ENCODE measurements at regions not wholly inside any gene's neighbourhood (a gene's known extent, or its start where the extent isn't known, plus 50 kb on each side); places are given as distances from the start of the nearest gene placed in this dataset.

DNA sequence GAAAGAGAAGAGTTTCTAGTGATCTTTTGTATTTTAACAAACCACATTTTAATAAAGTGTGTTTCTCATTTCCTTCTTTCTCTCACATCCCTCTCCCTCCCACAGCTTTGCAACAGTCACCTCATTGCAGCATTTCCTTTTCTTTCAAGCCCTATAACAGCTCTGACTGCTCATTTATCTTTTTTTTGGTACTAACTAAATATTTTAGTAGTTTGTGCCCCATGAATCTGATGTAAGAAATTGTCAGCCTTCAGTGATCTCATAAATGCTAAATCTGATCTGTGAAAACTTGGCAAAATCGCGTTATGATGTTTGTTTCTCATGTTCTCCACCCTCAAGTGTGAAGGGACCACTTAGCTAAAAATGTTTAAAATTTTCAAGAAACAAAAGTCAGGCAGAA, 258.5 kb upstream of the SLIT2 start:
- Histone ChIP-seq H3K4me3 (ENCODE audit: low read length in 2 of 2) (no peak overlapping the region), H3K36me3 (ENCODE audit: control insufficient read depth in 2 of 2, insufficient read depth in 2 of 2, low read length in 2 of 2) (no peaks in the 10 kb centered on the region), H3K4me1 (ENCODE audit: control insufficient read depth, insufficient read depth, low read length) (no peaks in the 10 kb centered on the region), H3K9me3 (ENCODE audit: control insufficient read depth in 2 of 2, low read length in 2 of 2) (no peaks in the 10 kb centered on the region), H3K9ac (ENCODE audit: low read length in 2 of 2) (no peak overlapping the region), H3K27me3 (ENCODE audit: control insufficient read depth in 1 of 2, insufficient read depth in 2 of 2, low read length in 2 of 2) (no peaks in the 10 kb centered on the region), H3K27ac (ENCODE audit: low read length) (no peak overlapping the region)

DNA sequence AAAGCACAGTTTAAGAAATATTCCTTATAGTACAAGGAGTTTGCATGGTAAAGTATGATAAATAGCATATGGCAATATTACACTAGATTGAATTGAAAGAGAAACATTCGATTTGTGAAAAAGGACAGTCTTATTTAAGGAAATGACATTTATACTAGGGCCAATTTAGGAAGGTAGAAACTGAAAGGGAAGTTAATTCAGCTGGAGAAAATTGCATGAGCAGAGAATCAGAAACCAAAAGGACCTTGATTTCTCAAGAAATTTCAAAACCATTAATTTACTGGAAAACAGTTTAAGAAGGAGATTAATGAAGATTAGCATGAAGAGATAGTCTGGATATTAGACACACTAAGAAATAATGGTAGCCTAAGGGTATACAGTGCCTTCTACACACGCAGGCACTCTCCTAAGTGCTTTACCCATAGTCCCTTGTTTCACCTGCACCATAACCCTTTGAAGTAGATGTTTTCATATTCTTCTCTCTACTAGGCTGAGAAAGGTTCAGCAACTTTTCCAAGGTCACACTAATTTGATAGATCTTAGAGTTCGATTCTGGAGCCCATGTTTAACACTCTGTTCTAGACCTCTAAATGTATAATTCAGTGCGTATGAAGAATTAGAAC, 259.1 kb upstream of the SLIT2 start:
- no peaks in the 10 kb centered on the region for H3K9me3 ChIP-seq (ENCODE audit: control insufficient read depth in 2 of 2, low read length in 2 of 2)
- H3K27me3 ChIP-seq (ENCODE audit: control insufficient read depth in 1 of 2, insufficient read depth in 2 of 2, low read length in 2 of 2): no peaks in the 10 kb centered on the region
- H3K9ac ChIP-seq (ENCODE audit: low read length in 2 of 2): no peak overlapping the region
- H3K36me3 ChIP-seq (ENCODE audit: control insufficient read depth in 2 of 2, insufficient read depth in 2 of 2, low read length in 2 of 2): no peaks in the 10 kb centered on the region
- H3K4me1 ChIP-seq (ENCODE audit: control insufficient read depth, insufficient read depth, low read length): no peaks in the 10 kb centered on the region
- H3K4me3 ChIP-seq (ENCODE audit: low read length in 2 of 2): no peak overlapping the region
- no peak overlapping the region for H3K27ac ChIP-seq (ENCODE audit: low read length)

GRCh38 chr4:19987746-19988145, 264.0 kb upstream of the SLIT2 start:
- Histone ChIP-seq H3K36me3 (ENCODE audit: control insufficient read depth in 2 of 2, insufficient read depth in 2 of 2, low read length in 2 of 2) (no peaks in the 10 kb centered on the region), H3K27ac (ENCODE audit: low read length) (no peak overlapping the region), H3K4me1 (ENCODE audit: control insufficient read depth, insufficient read depth, low read length) (no peaks in the 10 kb centered on the region), H3K9ac (ENCODE audit: low read length in 2 of 2) (no peak overlapping the region), H3K9me3 (ENCODE audit: control insufficient read depth in 2 of 2, low read length in 2 of 2) (no peaks in the 10 kb centered on the region), H3K27me3 (ENCODE audit: control insufficient read depth in 1 of 2, insufficient read depth in 2 of 2, low read length in 2 of 2) (no peaks in the 10 kb centered on the region), H3K4me3 (ENCODE audit: low read length in 2 of 2) (no peak overlapping the region)

DNA sequence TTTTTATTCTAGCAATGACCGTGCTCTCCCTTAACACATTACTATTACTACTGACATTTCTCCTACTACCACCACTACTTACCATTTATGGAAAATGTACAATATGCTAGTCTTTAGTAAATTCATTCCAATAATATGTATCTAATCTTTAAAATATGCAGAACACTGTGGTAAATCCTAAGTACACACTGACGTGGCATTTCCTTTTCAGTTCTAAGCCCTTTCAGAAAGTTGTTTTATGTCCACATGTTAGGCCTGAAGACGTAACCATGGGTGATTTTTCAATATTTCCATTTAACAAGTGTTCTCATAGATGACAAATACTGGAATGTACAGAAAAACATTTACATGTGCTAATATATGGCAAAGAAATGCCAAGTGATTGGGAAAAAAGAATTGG, 268.6 kb upstream of the SLIT2 start:
- Histone ChIP-seq H3K9me3 (ENCODE audit: control insufficient read depth in 2 of 2, low read length in 2 of 2) (peaks cover 2 to 9% of the 10 kb centered on the region in 2 donors), H3K27me3 (ENCODE audit: control insufficient read depth in 1 of 2, insufficient read depth in 2 of 2, low read length in 2 of 2) (no peaks in the 10 kb centered on the region), H3K4me3 (ENCODE audit: low read length in 2 of 2) (no peak overlapping the region), H3K36me3 (ENCODE audit: control insufficient read depth in 2 of 2, insufficient read depth in 2 of 2, low read length in 2 of 2) (no peaks in the 10 kb centered on the region), H3K4me1 (ENCODE audit: control insufficient read depth, insufficient read depth, low read length) (no peaks in the 10 kb centered on the region), H3K27ac (ENCODE audit: low read length) (no peak overlapping the region), H3K9ac (ENCODE audit: low read length in 2 of 2) (no peak overlapping the region)

DNA sequence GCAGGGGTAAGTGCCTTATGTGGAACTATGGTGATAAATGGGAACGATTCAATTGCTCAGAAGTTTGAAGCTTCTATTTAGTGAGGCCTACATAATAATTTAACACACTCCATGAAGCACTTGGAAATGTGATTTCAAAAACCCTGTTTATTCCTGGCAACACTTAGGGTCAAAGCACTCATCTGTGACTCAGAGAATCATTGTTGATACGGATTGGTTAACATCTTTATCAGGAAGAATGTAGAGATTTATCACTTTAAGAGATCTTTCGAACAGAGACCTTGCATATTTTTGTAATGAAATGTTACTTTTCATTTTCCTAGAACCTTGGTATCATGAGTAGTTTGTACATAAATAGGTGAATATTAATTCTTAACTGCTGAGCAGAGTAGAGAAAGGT, 269.1 kb upstream of the SLIT2 start:
- no peaks in the 10 kb centered on the region for H3K4me1 ChIP-seq (ENCODE audit: control insufficient read depth, insufficient read depth, low read length)
- H3K9me3 ChIP-seq (ENCODE audit: control insufficient read depth in 2 of 2, low read length in 2 of 2): peaks cover 5 to 11% of the 10 kb centered on the region in 2 donors
- no peak overlapping the region for H3K27ac ChIP-seq (ENCODE audit: low read length)
- no peak overlapping the region for H3K9ac ChIP-seq (ENCODE audit: low read length in 2 of 2)
- no peaks in the 10 kb centered on the region for H3K36me3 ChIP-seq (ENCODE audit: control insufficient read depth in 2 of 2, insufficient read depth in 2 of 2, low read length in 2 of 2)
- no peaks in the 10 kb centered on the region for H3K27me3 ChIP-seq (ENCODE audit: control insufficient read depth in 1 of 2, insufficient read depth in 2 of 2, low read length in 2 of 2)
- H3K4me3 ChIP-seq (ENCODE audit: low read length in 2 of 2): no peak overlapping the region

GRCh38 chr4:19971829-19972228, 279.9 kb upstream of the SLIT2 start:
- Histone ChIP-seq H3K36me3 (ENCODE audit: control insufficient read depth in 2 of 2, insufficient read depth in 2 of 2, low read length in 2 of 2) (no peaks in the 10 kb centered on the region), H3K27me3 (ENCODE audit: control insufficient read depth in 1 of 2, insufficient read depth in 2 of 2, low read length in 2 of 2) (no peaks in the 10 kb centered on the region), H3K9me3 (ENCODE audit: control insufficient read depth in 2 of 2, low read length in 2 of 2) (no peaks in the 10 kb centered on the region), H3K27ac (ENCODE audit: low read length) (no peak overlapping the region), H3K4me1 (ENCODE audit: control insufficient read depth, insufficient read depth, low read length) (no peaks in the 10 kb centered on the region), H3K9ac (ENCODE audit: low read length in 2 of 2) (no peak overlapping the region), H3K4me3 (ENCODE audit: low read length in 2 of 2) (no peak overlapping the region)

GRCh38 chr4:19969492-19969891, 282.2 kb upstream of the SLIT2 start:
- H3K4me3 ChIP-seq (ENCODE audit: low read length in 2 of 2): no peak overlapping the region
- H3K4me1 ChIP-seq (ENCODE audit: control insufficient read depth, insufficient read depth, low read length): no peaks in the 10 kb centered on the region
- H3K27me3 ChIP-seq (ENCODE audit: control insufficient read depth in 1 of 2, insufficient read depth in 2 of 2, low read length in 2 of 2): no peaks in the 10 kb centered on the region

DNA sequence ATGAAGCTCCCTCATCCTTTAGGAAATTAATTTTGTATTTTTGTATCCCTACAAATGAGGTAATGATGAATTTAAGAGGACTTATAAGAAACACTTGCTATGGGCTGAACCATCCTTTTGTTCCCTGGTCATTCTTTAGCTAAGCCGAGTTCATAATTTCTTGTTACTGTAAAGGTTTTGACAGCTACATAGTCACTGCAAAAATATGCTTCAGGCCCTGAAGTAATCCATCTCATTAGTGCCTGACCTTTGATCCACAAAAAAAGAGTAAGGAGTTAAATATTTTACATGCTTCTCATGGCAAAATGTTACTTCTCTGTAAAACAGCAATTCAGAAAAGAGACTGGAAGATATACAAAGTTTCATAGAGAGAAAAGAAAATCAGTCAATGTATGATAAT, 290.6 kb upstream of the SLIT2 start:
- Histone ChIP-seq H3K4me1 (ENCODE audit: control insufficient read depth, insufficient read depth, low read length) (no peaks in the 10 kb centered on the region), H3K36me3 (ENCODE audit: control insufficient read depth in 2 of 2, insufficient read depth in 2 of 2, low read length in 2 of 2) (no peaks in the 10 kb centered on the region), H3K27me3 (ENCODE audit: control insufficient read depth in 1 of 2, insufficient read depth in 2 of 2, low read length in 2 of 2) (no peaks in the 10 kb centered on the region), H3K9ac (ENCODE audit: low read length in 2 of 2) (no peak overlapping the region), H3K27ac (ENCODE audit: low read length) (no peak overlapping the region), H3K4me3 (ENCODE audit: low read length in 2 of 2) (no peak overlapping the region), H3K9me3 (ENCODE audit: control insufficient read depth in 2 of 2, low read length in 2 of 2) (peaks cover 0 to under 1% of the 10 kb centered on the region in 2 donors)

More at GRCh38 chr4:19969492-19969891, 282.2 kb upstream of the SLIT2 start:
- H3K9ac ChIP-seq (ENCODE audit: low read length in 2 of 2): no peak overlapping the region
- H3K9me3 ChIP-seq (ENCODE audit: control insufficient read depth in 2 of 2, low read length in 2 of 2): peaks cover 0 to 2% of the 10 kb centered on the region in 2 donors
- H3K36me3 ChIP-seq (ENCODE audit: control insufficient read depth in 2 of 2, insufficient read depth in 2 of 2, low read length in 2 of 2): no peaks in the 10 kb centered on the region
- no peak overlapping the region for H3K27ac ChIP-seq (ENCODE audit: low read length)

DNA sequence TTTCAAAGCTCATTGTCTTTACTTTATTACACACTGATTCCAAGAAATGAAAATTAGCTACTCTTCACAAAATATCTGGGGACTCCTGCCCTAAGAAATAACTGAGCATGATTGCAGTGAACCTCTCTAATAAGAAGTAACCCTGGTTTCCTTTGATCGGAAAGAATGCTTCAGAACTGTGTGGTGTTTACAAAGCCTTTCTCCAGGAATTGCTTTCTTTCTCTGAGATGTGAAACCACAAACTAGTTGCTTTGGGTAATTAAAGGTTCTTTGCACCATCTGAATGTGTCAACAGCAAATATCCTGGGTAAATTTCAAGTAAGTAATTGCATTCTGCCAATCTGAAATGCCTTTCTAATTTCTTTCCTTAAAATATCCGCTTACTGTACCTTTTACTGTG, 292.9 kb upstream of the SLIT2 start:
- H3K9ac ChIP-seq (ENCODE audit: low read length in 2 of 2): no peak overlapping the region
- no peaks in the 10 kb centered on the region for H3K27me3 ChIP-seq (ENCODE audit: control insufficient read depth in 1 of 2, insufficient read depth in 2 of 2, low read length in 2 of 2)
- no peak overlapping the region for H3K27ac ChIP-seq (ENCODE audit: low read length)
- no peak overlapping the region for H3K4me3 ChIP-seq (ENCODE audit: low read length in 2 of 2)
- no peaks in the 10 kb centered on the region for H3K36me3 ChIP-seq (ENCODE audit: control insufficient read depth in 2 of 2, insufficient read depth in 2 of 2, low read length in 2 of 2)
- no peaks in the 10 kb centered on the region for H3K4me1 ChIP-seq (ENCODE audit: control insufficient read depth, insufficient read depth, low read length)
- no peaks in the 10 kb centered on the region for H3K9me3 ChIP-seq (ENCODE audit: control insufficient read depth in 2 of 2, low read length in 2 of 2)

- Histone ChIP-seq H3K4me3 (ENCODE audit: low read length in 2 of 2) (no peak overlapping the region), H3K4me1 (ENCODE audit: control insufficient read depth, insufficient read depth, low read length) (no peaks in the 10 kb centered on the region), H3K27ac (ENCODE audit: low read length) (no peak overlapping the region), H3K27me3 (ENCODE audit: control insufficient read depth in 1 of 2, insufficient read depth in 2 of 2, low read length in 2 of 2) (no peaks in the 10 kb centered on the region), H3K36me3 (ENCODE audit: control insufficient read depth in 2 of 2, insufficient read depth in 2 of 2, low read length in 2 of 2) (no peaks in the 10 kb centered on the region), H3K9me3 (ENCODE audit: control insufficient read depth in 2 of 2, low read length in 2 of 2) (no peaks in the 10 kb centered on the region), H3K9ac (ENCODE audit: low read length in 2 of 2) (no peak overlapping the region)
Measured at GRCh38 chr4:19947349-19947748, 304.4 kb upstream of the SLIT2 start.

DNA sequence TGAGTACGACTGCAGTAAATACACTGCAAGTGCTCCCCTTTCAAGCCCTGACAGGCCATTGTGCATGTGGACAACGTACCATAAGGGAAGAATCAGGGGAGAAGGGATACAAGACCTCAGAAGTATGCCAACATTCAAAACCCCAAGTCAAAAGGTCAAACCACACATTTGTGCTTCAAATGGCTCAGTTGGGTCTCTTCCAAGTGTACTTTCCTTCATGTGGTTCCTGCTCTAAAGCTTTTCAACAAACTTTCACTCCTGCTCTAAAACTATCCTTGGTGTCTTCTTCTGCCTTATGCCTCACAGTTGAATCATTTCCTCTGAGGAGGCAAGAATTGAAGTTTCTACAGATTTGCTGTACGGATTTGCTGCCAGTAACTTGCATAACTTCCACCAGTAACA, 305.7 kb upstream of the SLIT2 start:
- H3K4me1 ChIP-seq (ENCODE audit: control insufficient read depth, insufficient read depth, low read length): no peaks in the 10 kb centered on the region

More for the DNA sequence above, 305.7 kb upstream of the SLIT2 start:
- Histone ChIP-seq H3K27me3 (ENCODE audit: control insufficient read depth in 1 of 2, insufficient read depth in 2 of 2, low read length in 2 of 2) (no peaks in the 10 kb centered on the region), H3K4me3 (ENCODE audit: low read length in 2 of 2) (no peak overlapping the region), H3K27ac (ENCODE audit: low read length) (no peak overlapping the region), H3K36me3 (ENCODE audit: control insufficient read depth in 2 of 2, insufficient read depth in 2 of 2, low read length in 2 of 2) (no peaks in the 10 kb centered on the region), H3K9ac (ENCODE audit: low read length in 2 of 2) (no peak overlapping the region), H3K9me3 (ENCODE audit: control insufficient read depth in 2 of 2, low read length in 2 of 2) (no peaks in the 10 kb centered on the region)
